GM18499 (cell line): ENCODE measurements at regions not wholly inside any gene's neighbourhood (a gene's known extent, or its start where the extent isn't known, plus 50 kb on each side); places are given as distances from the start of the nearest gene placed in this dataset.
A peak's percentile ranks its signal among the peaks of the same experiment; 100 is the strongest.
"Not testable (repeated sequence)": the region's sequence is repeated elsewhere in the genome, so short reads cannot be mapped to it uniquely, and the experiment has no call there.

Experiments
- ATAC-seq: cut with Tn5 transposase; IDR thresholded peaks from one replicate; pipeline ENCODE4 v1.9.1; 2021; ENCODE audit warnings: moderate number of reproducible peaks; ENCODE audit not compliant: insufficient read depth, unreplicated experiment

GRCh38 chr3:181292984-181293383 lies 303.4 kb upstream of the DNAJC19 start:
- peak; percentile 90 for ATAC-seq

GRCh38 chr3:181290941-181291340 lies 301.4 kb upstream of the DNAJC19 start:
- ATAC-seq, result no peak

- ATAC-seq, result no peak
Measured at GRCh38 chr3:181289306-181289705, 299.8 kb upstream of the DNAJC19 start.

- ATAC-seq, result no peak
Measured at GRCh38 chr3:181288145-181288544, 298.6 kb upstream of the DNAJC19 start.

GRCh38 chr3:181279239-181279565 lies 289.7 kb upstream of the DNAJC19 start:
- ATAC-seq, result no peak

- ATAC-seq, result no peak
Measured at GRCh38 chr3:181278468-181279238, 289.1 kb upstream of the DNAJC19 start.

GRCh38 chr3:181276358-181276896 lies 286.9 kb upstream of the DNAJC19 start:
- ATAC-seq, result no peak

- no peak for ATAC-seq
Measured at GRCh38 chr3:181274025-181274424, 284.5 kb upstream of the DNAJC19 start.

- ATAC-seq, result no peak
Measured at GRCh38 chr3:181267312-181267711, 277.8 kb upstream of the DNAJC19 start.

GRCh38 chr3:181265750-181266333 lies 276.3 kb upstream of the DNAJC19 start:
- peak; percentile 70 for ATAC-seq

GRCh38 chr3:181264486-181264885 lies 274.9 kb upstream of the DNAJC19 start:
- no peak for ATAC-seq

GRCh38 chr3:181253796-181254195 lies 264.3 kb upstream of the DNAJC19 start:
- no peak for ATAC-seq

- ATAC-seq, result no peak
Measured at GRCh38 chr3:181252631-181253030, 263.1 kb upstream of the DNAJC19 start.

GRCh38 chr3:181250714-181251113 lies 261.2 kb upstream of the DNAJC19 start:
- ATAC-seq, result no peak

- no peak for ATAC-seq
Measured at GRCh38 chr3:181239441-181239840, 249.9 kb upstream of the DNAJC19 start.

- no peak for ATAC-seq
Measured at GRCh38 chr3:181230258-181230657, 240.7 kb upstream of the DNAJC19 start.

- ATAC-seq, result no peak
Measured at GRCh38 chr3:181213347-181213746, 223.8 kb upstream of the DNAJC19 start.

- no peak for ATAC-seq
Measured at GRCh38 chr3:181212271-181212670, 222.7 kb upstream of the DNAJC19 start.

- no peak for ATAC-seq
Measured at GRCh38 chr3:181210275-181210674, 220.7 kb upstream of the DNAJC19 start.

GRCh38 chr3:181189556-181189955 lies 200.0 kb upstream of the DNAJC19 start:
- no peak for ATAC-seq

GRCh38 chr3:181183764-181184163 lies 194.2 kb upstream of the DNAJC19 start:
- ATAC-seq, result no peak

GRCh38 chr3:181183057-181183456 lies 193.5 kb upstream of the DNAJC19 start:
- not testable (repeated sequence) for ATAC-seq
